ENCODE measurements at regions not wholly inside any gene's neighbourhood (a gene's known extent, or its start where the extent isn't known, plus 50 kb on each side); places are given as distances from the start of the nearest gene placed in this dataset.

- Mint-ChIP-seq H3K27ac (no peak overlapping the region), H3K27me3 (ENCODE audit: low read depth) (no peaks in the 10 kb centered on the region), H3K9me3 (peaks cover 29% of the 10 kb centered on the region), H3K36me3 (ENCODE audit: low read depth) (no peaks in the 10 kb centered on the region), H3K4me3 (no peak overlapping the region), H3K4me1 (ENCODE audit: low read depth) (no peaks in the 10 kb centered on the region)
Measured at GRCh38 chr4:58935332-58935731, 1825.1 kb upstream of the IGFBP7 start.

- Mint-ChIP-seq H3K27me3 (ENCODE audit: low read depth) (no peaks in the 10 kb centered on the region), H3K4me1 (ENCODE audit: low read depth) (no peaks in the 10 kb centered on the region), H3K27ac (no peak overlapping the region), H3K36me3 (ENCODE audit: low read depth) (no peaks in the 10 kb centered on the region), H3K4me3 (no peak overlapping the region), H3K9me3 (peaks cover 21% of the 10 kb centered on the region)
Measured at GRCh38 chr4:58936436-58936835, 1826.3 kb upstream of the IGFBP7 start.

DNA sequence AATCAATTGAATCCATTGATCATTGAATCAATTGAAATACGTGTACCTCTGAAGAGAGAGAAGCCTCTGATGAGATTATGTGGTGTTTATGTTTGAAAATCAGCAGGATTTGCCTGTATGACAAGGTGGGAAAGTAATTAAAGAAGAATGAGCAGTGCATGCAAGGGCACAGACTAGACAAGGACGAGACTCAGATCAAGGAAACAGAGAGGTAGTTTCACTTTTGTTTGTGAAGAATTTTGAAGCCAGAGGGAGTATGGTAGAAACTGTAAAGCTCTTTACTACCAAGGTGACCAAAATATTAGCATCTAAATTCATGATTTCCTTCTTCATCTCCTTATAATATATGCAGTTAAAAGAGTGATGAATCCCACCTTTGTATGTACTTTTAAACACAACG, 1830.0 kb upstream of the IGFBP7 start:
- H3K9me3 Mint-ChIP-seq: peaks cover 16% of the 10 kb centered on the region
- H3K27me3 Mint-ChIP-seq (ENCODE audit: low read depth): no peaks in the 10 kb centered on the region
- H3K27ac Mint-ChIP-seq: no peak overlapping the region
- no peaks in the 10 kb centered on the region for H3K4me1 Mint-ChIP-seq (ENCODE audit: low read depth)
- H3K36me3 Mint-ChIP-seq (ENCODE audit: low read depth): no peaks in the 10 kb centered on the region
- H3K4me3 Mint-ChIP-seq: no peak overlapping the region

DNA sequence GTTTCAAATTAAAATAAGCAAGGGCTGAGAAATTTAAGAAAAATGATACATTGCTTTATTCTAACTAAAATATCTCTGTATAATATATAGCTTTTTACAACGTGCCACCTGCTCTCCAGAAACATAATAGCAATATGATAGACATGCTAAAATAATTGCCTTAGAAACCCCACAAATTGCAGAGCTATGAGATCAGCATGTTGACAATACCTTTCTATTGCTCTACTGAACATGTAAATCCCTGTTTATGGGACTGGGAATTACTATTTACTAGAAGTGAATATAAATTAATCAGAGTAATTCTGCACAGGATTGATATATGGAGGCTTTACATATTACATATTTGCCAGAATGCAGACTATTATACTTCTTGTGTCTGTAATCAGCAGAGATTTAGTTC, 1831.1 kb upstream of the IGFBP7 start:
- H3K9me3 Mint-ChIP-seq: peaks cover 16% of the 10 kb centered on the region
- no peaks in the 10 kb centered on the region for H3K36me3 Mint-ChIP-seq (ENCODE audit: low read depth)
- H3K27ac Mint-ChIP-seq: no peak overlapping the region
- H3K4me1 Mint-ChIP-seq (ENCODE audit: low read depth): no peaks in the 10 kb centered on the region
- H3K27me3 Mint-ChIP-seq (ENCODE audit: low read depth): no peaks in the 10 kb centered on the region
- no peak overlapping the region for H3K4me3 Mint-ChIP-seq

DNA sequence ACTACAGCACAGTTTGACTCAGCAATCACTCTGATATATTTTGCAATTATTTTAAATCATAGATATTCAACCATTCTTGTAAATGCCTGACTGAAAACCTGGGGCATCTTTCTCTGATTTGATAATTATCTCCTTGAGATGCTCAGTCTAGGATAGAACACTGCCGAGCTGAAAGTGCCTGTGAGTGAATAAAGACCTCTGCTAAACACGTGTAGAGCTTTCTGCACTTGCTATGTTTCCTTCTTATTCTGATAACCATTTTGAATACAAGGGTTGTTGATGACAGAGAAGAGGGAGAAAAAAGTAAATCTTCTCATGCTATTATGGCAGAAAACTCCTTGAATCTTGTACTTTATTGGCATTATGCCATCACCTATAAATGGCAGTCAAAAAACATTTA, 1843.4 kb upstream of the IGFBP7 start:
- no peaks in the 10 kb centered on the region for H3K27me3 Mint-ChIP-seq (ENCODE audit: low read depth)
- H3K4me1 Mint-ChIP-seq (ENCODE audit: low read depth): no peaks in the 10 kb centered on the region
- H3K36me3 Mint-ChIP-seq (ENCODE audit: low read depth): no peaks in the 10 kb centered on the region
- peaks cover 11% of the 10 kb centered on the region for H3K9me3 Mint-ChIP-seq
- H3K27ac Mint-ChIP-seq: no peak overlapping the region
- H3K4me3 Mint-ChIP-seq: no peak overlapping the region

- Mint-ChIP-seq H3K4me1 (ENCODE audit: low read depth) (no peaks in the 10 kb centered on the region), H3K4me3 (no peak overlapping the region), H3K27me3 (ENCODE audit: low read depth) (no peaks in the 10 kb centered on the region), H3K9me3 (peaks cover 15% of the 10 kb centered on the region), H3K27ac (no peak overlapping the region), H3K36me3 (ENCODE audit: low read depth) (no peaks in the 10 kb centered on the region)
Measured at GRCh38 chr4:58957711-58958110, 1847.5 kb upstream of the IGFBP7 start.

- Mint-ChIP-seq H3K36me3 (ENCODE audit: low read depth) (no peaks in the 10 kb centered on the region), H3K27me3 (ENCODE audit: low read depth) (no peaks in the 10 kb centered on the region), H3K4me3 (no peak overlapping the region), H3K4me1 (ENCODE audit: low read depth) (no peaks in the 10 kb centered on the region), H3K27ac (no peak overlapping the region), H3K9me3 (peaks cover 8% of the 10 kb centered on the region)
Measured at GRCh38 chr4:58961283-58961682, 1851.1 kb upstream of the IGFBP7 start.

GRCh38 chr4:58961925-58962324, 1851.7 kb upstream of the IGFBP7 start:
- no peaks in the 10 kb centered on the region for H3K27me3 Mint-ChIP-seq (ENCODE audit: low read depth)
- H3K4me3 Mint-ChIP-seq: no peak overlapping the region
- no peak overlapping the region for H3K27ac Mint-ChIP-seq
- H3K9me3 Mint-ChIP-seq: peaks cover 4% of the 10 kb centered on the region
- H3K4me1 Mint-ChIP-seq (ENCODE audit: low read depth): no peaks in the 10 kb centered on the region
- no peaks in the 10 kb centered on the region for H3K36me3 Mint-ChIP-seq (ENCODE audit: low read depth)

DNA sequence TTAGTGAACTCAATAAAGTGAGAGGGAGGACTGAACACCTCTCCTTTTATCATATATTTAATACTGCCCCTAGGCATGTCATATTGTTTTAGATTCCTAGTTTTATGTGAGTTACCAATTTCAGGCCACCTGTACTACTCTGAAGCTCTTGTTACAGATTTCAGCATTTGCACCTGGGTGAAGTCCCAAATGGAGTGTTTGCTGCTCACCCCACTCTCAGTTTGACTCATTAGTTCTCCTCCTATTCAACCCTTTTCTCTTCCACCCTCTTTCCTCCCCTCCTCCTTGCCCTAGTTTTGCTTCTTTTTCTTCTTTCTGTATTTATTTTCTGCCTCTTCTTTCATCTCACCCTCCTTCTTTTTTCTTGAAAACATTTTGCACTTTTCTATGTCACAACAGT, 1852.2 kb upstream of the IGFBP7 start:
- Mint-ChIP-seq H3K27me3 (ENCODE audit: low read depth) (no peaks in the 10 kb centered on the region), H3K4me3 (no peak overlapping the region), H3K27ac (no peak overlapping the region), H3K36me3 (ENCODE audit: low read depth) (no peaks in the 10 kb centered on the region), H3K9me3 (peaks cover 4% of the 10 kb centered on the region), H3K4me1 (ENCODE audit: low read depth) (no peaks in the 10 kb centered on the region)

GRCh38 chr4:58981828-58982227, 1871.6 kb upstream of the IGFBP7 start:
- no peak overlapping the region for H3K4me3 Mint-ChIP-seq
- peaks cover 8% of the 10 kb centered on the region for H3K9me3 Mint-ChIP-seq
- no peaks in the 10 kb centered on the region for H3K36me3 Mint-ChIP-seq (ENCODE audit: low read depth)
- no peak overlapping the region for H3K27ac Mint-ChIP-seq
- H3K4me1 Mint-ChIP-seq (ENCODE audit: low read depth): no peaks in the 10 kb centered on the region
- H3K27me3 Mint-ChIP-seq (ENCODE audit: low read depth): no peaks in the 10 kb centered on the region

DNA sequence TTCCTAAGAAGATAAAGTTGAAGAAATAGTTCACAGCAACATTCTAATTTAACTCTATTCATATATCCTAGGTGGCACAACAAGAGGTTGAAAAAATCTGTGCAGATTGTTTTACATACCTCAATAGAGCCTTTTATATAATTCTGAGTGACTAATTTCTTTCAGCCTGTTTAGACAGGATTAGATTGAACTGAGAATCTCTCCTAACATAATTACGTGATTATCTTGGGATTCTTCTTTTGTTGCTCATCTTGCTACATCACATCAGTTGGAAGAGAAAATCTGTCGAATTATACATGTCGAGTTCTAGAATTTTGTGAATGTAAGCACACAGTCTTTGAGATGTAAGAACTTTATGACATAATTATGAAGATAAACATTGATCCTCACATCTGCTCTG, 1873.7 kb upstream of the IGFBP7 start:
- Mint-ChIP-seq H3K36me3 (ENCODE audit: low read depth) (no peaks in the 10 kb centered on the region), H3K4me1 (ENCODE audit: low read depth) (no peaks in the 10 kb centered on the region), H3K27me3 (ENCODE audit: low read depth) (no peaks in the 10 kb centered on the region), H3K4me3 (no peak overlapping the region), H3K27ac (no peak overlapping the region), H3K9me3 (peaks cover 13% of the 10 kb centered on the region)

- Mint-ChIP-seq H3K36me3 (ENCODE audit: low read depth) (no peaks in the 10 kb centered on the region), H3K4me3 (no peak overlapping the region), H3K9me3 (peaks cover 15% of the 10 kb centered on the region), H3K4me1 (ENCODE audit: low read depth) (no peaks in the 10 kb centered on the region), H3K27me3 (ENCODE audit: low read depth) (no peaks in the 10 kb centered on the region), H3K27ac (no peak overlapping the region)
Measured at GRCh38 chr4:59002148-59002547, 1892.0 kb upstream of the IGFBP7 start.

GRCh38 chr4:59024257-59024656, 1914.1 kb upstream of the IGFBP7 start:
- Mint-ChIP-seq H3K27ac (no peak overlapping the region), H3K9me3 (peaks cover 13% of the 10 kb centered on the region), H3K36me3 (ENCODE audit: low read depth) (no peaks in the 10 kb centered on the region), H3K27me3 (ENCODE audit: low read depth) (no peaks in the 10 kb centered on the region), H3K4me3 (no peak overlapping the region), H3K4me1 (ENCODE audit: low read depth) (no peaks in the 10 kb centered on the region)

DNA sequence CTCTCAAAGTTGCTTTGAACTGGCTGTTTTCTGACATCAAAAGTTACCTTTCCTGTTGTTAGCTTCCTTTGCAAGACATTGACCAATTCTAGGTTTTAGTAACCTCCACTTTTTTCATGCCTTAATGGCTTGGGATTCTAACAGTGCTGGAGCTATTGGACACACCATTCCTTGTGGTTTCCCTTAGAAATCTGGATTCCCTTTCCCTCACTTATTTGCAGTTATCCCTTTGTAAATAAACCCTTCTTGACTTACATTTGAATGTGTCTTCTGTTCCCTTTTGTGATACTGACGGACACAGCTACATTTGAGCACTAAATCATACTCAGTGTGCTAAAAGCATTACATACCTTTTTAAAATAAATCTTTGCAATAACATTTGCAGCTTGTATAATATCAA, 1927.6 kb upstream of the IGFBP7 start:
- Mint-ChIP-seq H3K27me3 (ENCODE audit: low read depth) (no peaks in the 10 kb centered on the region), H3K4me1 (ENCODE audit: low read depth) (no peaks in the 10 kb centered on the region), H3K4me3 (no peak overlapping the region), H3K36me3 (ENCODE audit: low read depth) (no peaks in the 10 kb centered on the region), H3K27ac (no peak overlapping the region), H3K9me3 (peaks cover 11% of the 10 kb centered on the region)

DNA sequence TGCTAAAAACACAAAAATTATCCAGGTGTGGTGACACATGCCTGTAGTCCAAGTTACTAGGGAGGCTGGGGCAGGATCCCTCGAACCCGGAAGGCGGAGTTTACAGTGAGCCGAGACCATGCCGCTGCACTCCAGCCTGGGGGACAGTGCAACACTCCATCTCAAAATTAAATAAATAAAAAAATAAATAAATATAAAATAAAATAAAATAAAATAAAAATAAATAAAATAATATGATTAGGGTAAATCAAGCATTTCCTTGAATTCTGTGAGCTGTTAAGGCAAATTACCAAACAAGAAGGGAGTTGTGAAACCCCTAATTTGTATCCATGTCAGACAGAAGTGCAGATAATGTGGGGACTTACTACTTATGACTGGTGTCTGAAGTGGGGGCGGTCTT, 1928.9 kb upstream of the IGFBP7 start:
- Mint-ChIP-seq H3K9me3 (peaks cover 5% of the 10 kb centered on the region), H3K27me3 (ENCODE audit: low read depth) (no peaks in the 10 kb centered on the region), H3K36me3 (ENCODE audit: low read depth) (no peaks in the 10 kb centered on the region), H3K4me3 (no peak overlapping the region), H3K27ac (no peak overlapping the region), H3K4me1 (ENCODE audit: low read depth) (no peaks in the 10 kb centered on the region)

DNA sequence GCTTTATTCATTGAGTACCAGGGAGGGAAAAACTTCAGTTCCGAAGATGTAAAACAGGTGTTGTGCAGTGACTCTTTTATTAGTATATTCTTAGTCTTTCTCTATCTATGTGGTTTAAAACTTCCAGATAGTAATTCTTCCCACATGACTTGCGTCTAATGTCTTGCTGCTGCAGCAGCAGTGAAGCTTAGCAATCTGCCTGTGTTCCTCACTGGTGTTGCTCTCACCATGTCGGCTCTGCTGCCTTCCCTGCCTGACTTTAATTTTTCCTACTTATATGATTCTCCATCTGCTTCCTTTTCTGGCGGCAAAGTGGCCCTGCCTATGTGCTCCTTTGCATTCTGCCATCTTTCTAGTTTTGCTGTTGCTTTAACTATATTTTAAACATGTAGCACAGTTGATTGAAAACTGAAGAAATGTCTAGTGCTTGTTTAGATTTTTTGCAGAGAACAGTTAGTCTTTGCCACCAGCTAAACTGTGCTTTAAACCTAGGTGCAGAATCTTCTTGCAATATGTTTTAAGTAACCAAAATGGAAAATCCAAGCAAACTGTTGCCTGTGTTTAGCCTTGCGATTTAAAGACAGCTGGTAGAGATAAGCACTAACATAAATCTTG, 1934.2 kb upstream of the IGFBP7 start:
- H3K27me3 Mint-ChIP-seq (ENCODE audit: low read depth): no peaks in the 10 kb centered on the region
- no peak overlapping the region for H3K4me3 Mint-ChIP-seq
- H3K27ac Mint-ChIP-seq: no peak overlapping the region
- H3K36me3 Mint-ChIP-seq (ENCODE audit: low read depth): no peaks in the 10 kb centered on the region
- no peaks in the 10 kb centered on the region for H3K9me3 Mint-ChIP-seq
- H3K4me1 Mint-ChIP-seq (ENCODE audit: low read depth): no peaks in the 10 kb centered on the region
